HepG2 (cell line): ENCODE measurements at regions not wholly inside any gene's neighbourhood (a gene's known extent, or its start where the extent isn't known, plus 50 kb on each side); places are given as distances from the start of the nearest gene placed in this dataset.

Experiments
- ATAC-seq: fragments of 200-7000 bp; cut with Tn5 transposase; 3 replicates; pipeline ENCODE4 v1.9.1; 2020; ENCODE audit warnings: mild to moderate bottlenecking, moderate library complexity
- BruUV-seq: library from RNA; stranded (reverse); fragments of 400-500 nt; replicated peaks from 2 replicates; lab custom pipeline; 2021; lab: Mats Ljungman, UMichigan
- CTCF ChIA-PET: fragments of 300-600 bp; formaldehyde crosslinking; extraction: SDS; loops from one replicate; lab custom pipeline; 2021; ENCODE audit warnings: low total read pairs, inconsistent platforms, low intra/inter-chr PET ratio; lab: Yijun Ruan, JAX
- POLR2A ChIA-PET: fragments of 350-600 bp; sonication (Branson Sonifier 250); formaldehyde crosslinking; loops from one replicate; lab custom pipeline; 2020; ENCODE audit warnings: antibody characterized with exemption, inconsistent platforms; lab: Yijun Ruan, JAX
- DNase-seq: peaks from one replicate; pipeline ENCODE4 v3.0.0-alpha.2; 2015; ENCODE audit warnings: low spot score
- FAIRE-seq: peaks from 3 replicates; lab custom pipeline; 2011; peaks lifted over from hg19 to GRCh38; lab: Jason Lieb, UNC
- H2AFZ ChIP-seq: one replicate; pipeline ENCODE4 v1.6.1; 2011; ENCODE audit warnings: low read length, inconsistent platforms
- H3K27ac ChIP-seq: fragments of 300-600 bp; 3 replicates; pipeline ENCODE4 v1.8.0; 2011; ENCODE audit warnings: mixed run types, mild to moderate bottlenecking, mixed read lengths, low read length, inconsistent platforms; ENCODE audit not compliant: insufficient read depth; ENCODE audit errors: extremely low read length
- H3K27me3 ChIP-seq, 2 experiments: fragments of 200-600 bp in 1 of 2; 2 replicates in 1 of 2; 3 replicates in 1 of 2; pipeline versions ENCODE4 v1.6.0 to v1.8.0; 2011; ENCODE audit warnings: low read length in 2 of 2, mild to moderate bottlenecking in 2 of 2, moderate library complexity in 2 of 2, inconsistent platforms in 1 of 2; ENCODE audit not compliant: insufficient read depth in 2 of 2, control insufficient read depth in 1 of 2
- H3K36me3 ChIP-seq, 2 experiments: fragments of 200-600 bp in 1 of 2; replicated peaks in 1 of 2; 2 replicates in 1 of 2; 3 replicates in 1 of 2; pipeline versions ENCODE4 v1.5.1 to v1.8.0; 2011; ENCODE audit warnings: low read length in 2 of 2, inconsistent platforms in 1 of 2; ENCODE audit not compliant: insufficient read depth in 2 of 2, control insufficient read depth in 1 of 2
- H3K4me1 ChIP-seq: 2 replicates; pipeline ENCODE4 v1.5.1; 2012; ENCODE audit warnings: low read length, inconsistent platforms; ENCODE audit not compliant: insufficient read depth
- H3K4me2 ChIP-seq: 2 replicates; pipeline ENCODE4 v1.6.0; 2011; ENCODE audit warnings: low read depth, low read length, inconsistent platforms
- H3K4me3 ChIP-seq, 3 experiments: fragments of 200-600 bp in 1 of 3; sonication (generic), shearing (Covaris generic) in 1 of 3; replicated peaks in 1 of 3; 2 replicates each; pipeline ENCODE4 v1.5.1; 2011 to 2016; ENCODE audit warnings: low read length in 3 of 3, inconsistent platforms in 2 of 3, low read depth in 2 of 3, mild to moderate bottlenecking in 2 of 3, control low read depth in 1 of 3, mixed read lengths in 1 of 3; ENCODE audit not compliant: insufficient read depth in 1 of 3
- H3K79me2 ChIP-seq: one replicate; pipeline ENCODE4 v1.6.1; 2011; ENCODE audit warnings: low read length, inconsistent platforms; ENCODE audit not compliant: insufficient read depth
- H3K9ac ChIP-seq: 2 replicates; pipeline ENCODE4 v1.6.0; 2011; ENCODE audit warnings: mild to moderate bottlenecking, low read depth, low read length, inconsistent platforms; ENCODE audit not compliant: insufficient read depth
- H3K9me3 ChIP-seq: 2 replicates; pipeline ENCODE4 v1.5.1; 2012; ENCODE audit warnings: mild to moderate bottlenecking, low read length
- H4K20me1 ChIP-seq: 2 replicates; pipeline ENCODE4 v1.6.0; 2011; ENCODE audit warnings: inconsistent platforms, mild to moderate bottlenecking, low read length, moderate library complexity; ENCODE audit not compliant: insufficient read depth
- FOXJ3 ChIP-seq: sonication (generic); formaldehyde crosslinking; IDR thresholded peaks from 2 replicates; pipeline ENCODE4 v1.4.0; 2020; ENCODE audit warnings: missing genetic modification reagents, mild to moderate bottlenecking, borderline replicate concordance
- KDM4B ChIP-seq: sonication (generic); formaldehyde crosslinking; IDR thresholded peaks from 2 replicates; pipeline ENCODE4 v1.4.0; 2020; ENCODE audit warnings: missing genetic modification reagents
- MIER3 ChIP-seq: IDR thresholded peaks from 2 replicates; pipeline ENCODE4 v1.6.1; 2016; ENCODE audit warnings: missing compliant biosample characterization, borderline replicate concordance
- RBFOX2 ChIP-seq: fragments of 200-400 bp; formaldehyde crosslinking; IDR thresholded peaks from 2 replicates; pipeline ENCODE4 v1.6.1; 2017; ENCODE audit warnings: low read depth, mild to moderate bottlenecking, low read length
- TBX2 ChIP-seq: sonication (generic); formaldehyde crosslinking; IDR thresholded peaks from 2 replicates; pipeline ENCODE4 v1.5.0; 2020; ENCODE audit warnings: missing genetic modification reagents, mild to moderate bottlenecking, borderline replicate concordance
- ZBTB20 ChIP-seq: sonication (generic); formaldehyde crosslinking; IDR thresholded peaks from 2 replicates; pipeline ENCODE4 v1.8.1; 2023; ENCODE audit warnings: missing genetic modification reagents, low read depth, mild to moderate bottlenecking, borderline replicate concordance
- WGBS: methylation state at CpG from one replicate; pipeline ENCODE4 v1.1.6; 2017; ENCODE audit warnings: low lambda C conversion rate; 5-methylcytosine and 5-hydroxymethylcytosine counted together
- in situ Hi-C: cut with HindIII; loops from 2 replicates; pipeline ENCODE4 v1.10.0; 2017; ENCODE audit warnings: low pct_unique_long_range_greater_than_20kb; ENCODE audit not compliant: extremely low pct_ligation_motif_present
- intact Hi-C: fragments of 100-400 bp; cut with micrococcal nuclease; formaldehyde crosslinking; loops from one replicate; pipeline ENCODE4 v1.10.0; 2022; ENCODE audit not compliant: unreplicated experiment
- TF ChIP-seq, protein P1 (sequence below): sonication (generic); formaldehyde crosslinking; IDR thresholded peaks from 2 replicates; pipeline ENCODE4 v1.4.0; 2020; ENCODE audit warnings: mild to moderate bottlenecking, low read depth, missing genetic modification reagents
- TF ChIP-seq, protein P2 (sequence below): sonication (generic); formaldehyde crosslinking; IDR thresholded peaks from 2 replicates; pipeline ENCODE4 v1.4.0; 2020; ENCODE audit warnings: missing genetic modification reagents, borderline replicate concordance
- TF ChIP-seq, protein P3 (sequence below): sonication (generic); formaldehyde crosslinking; IDR thresholded peaks from 2 replicates; pipeline ENCODE4 v1.4.0; 2020; ENCODE audit warnings: mild to moderate bottlenecking, missing genetic modification reagents
- TF ChIP-seq, protein P4 (sequence below): sonication (generic); formaldehyde crosslinking; IDR thresholded peaks from 2 replicates; pipeline ENCODE4 v1.4.0; 2020; ENCODE audit warnings: missing genetic modification reagents, borderline replicate concordance
- TF ChIP-seq, protein P5 (sequence below): sonication (generic); formaldehyde crosslinking; IDR thresholded peaks from 2 replicates; pipeline ENCODE4 v1.8.0; 2023; ENCODE audit warnings: mild to moderate bottlenecking, missing genetic modification reagents

DNA sequence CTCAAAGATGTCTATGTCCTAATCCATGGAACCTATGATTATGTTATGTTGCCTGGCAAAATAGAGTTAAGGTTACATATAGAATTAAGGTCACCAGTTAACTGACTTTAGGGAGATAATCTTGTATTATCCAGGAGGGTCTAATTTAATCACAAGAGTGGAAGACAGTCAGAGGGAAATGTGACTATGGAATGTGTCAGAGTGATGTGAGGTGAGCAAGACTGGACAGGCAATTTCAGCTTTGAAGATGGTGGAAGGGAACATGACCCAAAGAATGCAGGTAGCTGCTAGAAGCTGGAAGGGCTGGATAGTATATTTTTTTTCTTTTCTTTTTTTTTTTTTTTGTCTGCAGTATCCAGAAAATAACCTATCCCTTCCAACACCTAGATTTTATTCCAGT is 241.7 kb upstream of the NEGR1 start (continued):
- TF ChIP-seq, protein P1, sequence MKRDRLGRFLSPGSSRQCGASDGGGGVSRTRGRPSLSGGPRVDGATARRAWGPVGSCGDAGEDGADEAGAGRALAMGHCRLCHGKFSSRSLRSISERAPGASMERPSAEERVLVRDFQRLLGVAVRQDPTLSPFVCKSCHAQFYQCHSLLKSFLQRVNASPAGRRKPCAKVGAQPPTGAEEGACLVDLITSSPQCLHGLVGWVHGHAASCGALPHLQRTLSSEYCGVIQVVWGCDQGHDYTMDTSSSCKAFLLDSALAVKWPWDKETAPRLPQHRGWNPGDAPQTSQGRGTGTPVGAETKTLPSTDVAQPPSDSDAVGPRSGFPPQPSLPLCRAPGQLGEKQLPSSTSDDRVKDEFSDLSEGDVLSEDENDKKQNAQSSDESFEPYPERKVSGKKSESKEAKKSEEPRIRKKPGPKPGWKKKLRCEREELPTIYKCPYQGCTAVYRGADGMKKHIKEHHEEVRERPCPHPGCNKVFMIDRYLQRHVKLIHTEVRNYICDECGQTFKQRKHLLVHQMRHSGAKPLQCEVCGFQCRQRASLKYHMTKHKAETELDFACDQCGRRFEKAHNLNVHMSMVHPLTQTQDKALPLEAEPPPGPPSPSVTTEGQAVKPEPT (CRISPR knock-in tag) = no peak
- no peak for TF ChIP-seq ZBTB20 (CRISPR knock-in tag)
- TF ChIP-seq, protein P2, sequence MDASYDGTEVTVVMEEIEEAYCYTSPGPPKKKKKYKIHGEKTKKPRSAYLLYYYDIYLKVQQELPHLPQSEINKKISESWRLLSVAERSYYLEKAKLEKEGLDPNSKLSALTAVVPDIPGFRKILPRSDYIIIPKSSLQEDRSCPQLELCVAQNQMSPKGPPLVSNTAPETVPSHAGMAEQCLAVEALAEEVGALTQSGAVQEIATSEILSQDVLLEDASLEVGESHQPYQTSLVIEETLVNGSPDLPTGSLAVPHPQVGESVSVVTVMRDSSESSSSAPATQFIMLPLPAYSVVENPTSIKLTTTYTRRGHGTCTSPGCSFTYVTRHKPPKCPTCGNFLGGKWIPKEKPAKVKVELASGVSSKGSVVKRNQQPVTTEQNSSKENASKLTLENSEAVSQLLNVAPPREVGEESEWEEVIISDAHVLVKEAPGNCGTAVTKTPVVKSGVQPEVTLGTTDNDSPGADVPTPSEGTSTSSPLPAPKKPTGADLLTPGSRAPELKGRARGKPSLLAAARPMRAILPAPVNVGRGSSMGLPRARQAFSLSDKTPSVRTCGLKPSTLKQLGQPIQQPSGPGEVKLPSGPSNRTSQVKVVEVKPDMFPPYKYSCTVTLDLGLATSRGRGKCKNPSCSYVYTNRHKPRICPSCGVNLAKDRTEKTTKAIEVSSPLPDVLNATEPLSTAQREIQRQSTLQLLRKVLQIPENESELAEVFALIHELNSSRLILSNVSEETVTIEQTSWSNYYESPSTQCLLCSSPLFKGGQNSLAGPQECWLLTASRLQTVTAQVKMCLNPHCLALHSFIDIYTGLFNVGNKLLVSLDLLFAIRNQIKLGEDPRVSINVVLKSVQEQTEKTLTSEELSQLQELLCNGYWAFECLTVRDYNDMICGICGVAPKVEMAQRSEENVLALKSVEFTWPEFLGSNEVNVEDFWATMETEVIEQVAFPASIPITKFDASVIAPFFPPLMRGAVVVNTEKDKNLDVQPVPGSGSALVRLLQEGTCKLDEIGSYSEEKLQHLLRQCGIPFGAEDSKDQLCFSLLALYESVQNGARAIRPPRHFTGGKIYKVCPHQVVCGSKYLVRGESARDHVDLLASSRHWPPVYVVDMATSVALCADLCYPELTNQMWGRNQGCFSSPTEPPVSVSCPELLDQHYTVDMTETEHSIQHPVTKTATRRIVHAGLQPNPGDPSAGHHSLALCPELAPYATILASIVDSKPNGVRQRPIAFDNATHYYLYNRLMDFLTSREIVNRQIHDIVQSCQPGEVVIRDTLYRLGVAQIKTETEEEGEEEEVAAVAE (CRISPR knock-in tag) = no peak
- no peak for TF ChIP-seq FOXJ3
- TF ChIP-seq, protein P3, sequence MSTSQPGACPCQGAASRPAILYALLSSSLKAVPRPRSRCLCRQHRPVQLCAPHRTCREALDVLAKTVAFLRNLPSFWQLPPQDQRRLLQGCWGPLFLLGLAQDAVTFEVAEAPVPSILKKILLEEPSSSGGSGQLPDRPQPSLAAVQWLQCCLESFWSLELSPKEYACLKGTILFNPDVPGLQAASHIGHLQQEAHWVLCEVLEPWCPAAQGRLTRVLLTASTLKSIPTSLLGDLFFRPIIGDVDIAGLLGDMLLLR = no peak

DNA sequence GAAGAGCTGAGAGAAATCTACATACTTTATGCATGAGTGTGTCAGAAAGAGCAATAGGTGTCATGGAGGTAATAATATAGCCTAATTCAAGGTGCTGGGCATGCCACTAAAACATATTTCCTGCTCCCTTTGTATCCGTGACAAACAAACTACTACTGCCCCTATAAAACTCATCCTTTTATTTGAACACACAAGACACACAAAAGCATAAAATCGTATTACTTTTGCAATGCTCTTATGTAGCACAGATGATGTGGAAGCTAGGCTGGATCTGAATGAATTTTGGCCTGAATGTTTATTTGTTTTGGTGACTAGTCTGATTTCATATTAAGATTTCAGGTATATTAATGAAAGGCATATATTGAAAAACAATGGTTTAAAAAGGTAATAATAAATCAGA is 239.3 kb upstream of the NEGR1 start:
- ChIA-PET POLR2A (no interaction called here), CTCF (no interaction called here)
- Histone ChIP-seq H3K4me2 (no peak overlapping the region), H3K36me3 (no peaks in the 10 kb centered on the region), H3K4me3 (no peak overlapping the region), H3K4me1 (no peaks in the 10 kb centered on the region), H3K79me2 (no peaks in the 10 kb centered on the region), H3K27me3 (no peaks in the 10 kb centered on the region), H3K27ac (no peak overlapping the region), H4K20me1 (no peaks in the 10 kb centered on the region), H3K9ac (no peak overlapping the region), H3K9me3 (0 out of 2 replicates have a peak, but pooled peaks cover under 1% of the 10 kb centered on the region), H2AFZ (no peak overlapping the region)
- ATAC-seq (no peak), FAIRE-seq (no peak), DNase-seq (no peak)
- 15% methylated on average over 2 of the region's 2 CpGs for WGBS
- in situ Hi-C loops (no loop called here), intact Hi-C loops (no loop called here)
- BruUV-seq = no TSS peak
- TF ChIP-seq MIER3 (no peak), KDM4B (no peak), TBX2 (no peak), RBFOX2 (no peak)
- TF ChIP-seq, protein P4, sequence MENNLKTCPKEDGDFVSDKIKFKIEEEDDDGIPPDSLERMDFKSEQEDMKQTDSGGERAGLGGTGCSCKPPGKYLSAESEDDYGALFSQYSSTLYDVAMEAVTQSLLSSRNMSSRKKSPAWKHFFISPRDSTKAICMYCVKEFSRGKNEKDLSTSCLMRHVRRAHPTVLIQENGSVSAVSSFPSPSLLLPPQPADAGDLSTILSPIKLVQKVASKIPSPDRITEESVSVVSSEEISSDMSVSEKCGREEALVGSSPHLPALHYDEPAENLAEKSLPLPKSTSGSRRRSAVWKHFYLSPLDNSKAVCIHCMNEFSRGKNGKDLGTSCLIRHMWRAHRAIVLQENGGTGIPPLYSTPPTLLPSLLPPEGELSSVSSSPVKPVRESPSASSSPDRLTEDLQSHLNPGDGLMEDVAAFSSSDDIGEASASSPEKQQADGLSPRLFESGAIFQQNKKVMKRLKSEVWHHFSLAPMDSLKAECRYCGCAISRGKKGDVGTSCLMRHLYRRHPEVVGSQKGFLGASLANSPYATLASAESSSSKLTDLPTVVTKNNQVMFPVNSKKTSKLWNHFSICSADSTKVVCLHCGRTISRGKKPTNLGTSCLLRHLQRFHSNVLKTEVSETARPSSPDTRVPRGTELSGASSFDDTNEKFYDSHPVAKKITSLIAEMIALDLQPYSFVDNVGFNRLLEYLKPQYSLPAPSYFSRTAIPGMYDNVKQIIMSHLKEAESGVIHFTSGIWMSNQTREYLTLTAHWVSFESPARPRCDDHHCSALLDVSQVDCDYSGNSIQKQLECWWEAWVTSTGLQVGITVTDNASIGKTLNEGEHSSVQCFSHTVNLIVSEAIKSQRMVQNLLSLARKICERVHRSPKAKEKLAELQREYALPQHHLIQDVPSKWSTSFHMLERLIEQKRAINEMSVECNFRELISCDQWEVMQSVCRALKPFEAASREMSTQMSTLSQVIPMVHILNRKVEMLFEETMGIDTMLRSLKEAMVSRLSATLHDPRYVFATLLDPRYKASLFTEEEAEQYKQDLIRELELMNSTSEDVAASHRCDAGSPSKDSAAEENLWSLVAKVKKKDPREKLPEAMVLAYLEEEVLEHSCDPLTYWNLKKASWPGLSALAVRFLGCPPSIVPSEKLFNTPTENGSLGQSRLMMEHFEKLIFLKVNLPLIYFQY (CRISPR knock-in tag) = no peak
- TF ChIP-seq, protein P5, sequence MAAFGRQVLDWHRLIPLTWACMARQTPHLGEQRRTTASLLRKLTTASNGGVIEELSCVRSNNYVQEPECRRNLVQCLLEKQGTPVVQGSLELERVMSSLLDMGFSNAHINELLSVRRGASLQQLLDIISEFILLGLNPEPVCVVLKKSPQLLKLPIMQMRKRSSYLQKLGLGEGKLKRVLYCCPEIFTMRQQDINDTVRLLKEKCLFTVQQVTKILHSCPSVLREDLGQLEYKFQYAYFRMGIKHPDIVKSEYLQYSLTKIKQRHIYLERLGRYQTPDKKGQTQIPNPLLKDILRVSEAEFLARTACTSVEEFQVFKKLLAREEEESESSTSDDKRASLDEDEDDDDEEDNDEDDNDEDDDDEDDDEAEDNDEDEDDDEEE (CRISPR knock-in tag) = no peak
